ENCODE measurements at regions not wholly inside any gene's neighbourhood (a gene's known extent, or its start where the extent isn't known, plus 50 kb on each side); places are given as distances from the start of the nearest gene placed in this dataset.

- DNase-seq (ENCODE audit: low read depth, low spot score) (no peak), ATAC-seq (no peak)
- Histone ChIP-seq H3K79me2 (ENCODE audit: insufficient read depth, low read length) (no peaks in the 10 kb centered on the region), H3K27me3 (ENCODE audit: insufficient read depth, low read length) (no peaks in the 10 kb centered on the region), H3K27ac (ENCODE audit: low read depth, low read length) (no peak overlapping the region), H3K9me2 (ENCODE audit: insufficient read depth) (no peaks in the 10 kb centered on the region), H4K20me1 (ENCODE audit: insufficient read depth) (no peaks in the 10 kb centered on the region), H3K36me3 (ENCODE audit: control insufficient read depth in 1 of 2, insufficient read depth in 2 of 2, low read length in 2 of 2) (no peaks in the 10 kb centered on the region), H3K4me1 (ENCODE audit: control insufficient read depth in 1 of 2, insufficient read depth in 2 of 2, low read length in 2 of 2) (no peaks in the 10 kb centered on the region), H3K4me2 (ENCODE audit: low read length) (no peak overlapping the region), H2AFZ (ENCODE audit: low read depth, low read length, poor library complexity, severe bottlenecking) (no peak overlapping the region), H3K9ac (ENCODE audit: low read length) (no peak overlapping the region), H3K9me3 (ENCODE audit: control insufficient read depth in 1 of 2, insufficient read depth in 1 of 2, low read depth in 1 of 2, low read length in 2 of 2) (no peaks in the 10 kb centered on the region), H3K4me3 (replicated peaks in 1 of 2; ENCODE audit: low read depth in 1 of 2, low read length in 2 of 2) (no peak overlapping the region)
- intact Hi-C loops (cut with micrococcal nuclease): no loop called here
- POLR2A ChIA-PET: no interaction called here
- RAD21 ChIA-PET (ENCODE audit: low non-redundant PET in 1 of 2, low total read pairs in 2 of 2, uncharacterized antibody in 2 of 2, unreplicated experiment in 2 of 2): no interaction called here
- no TSS peak for BruUV-seq (replicated peaks)
- CTCF ChIA-PET: no interaction called here
- TF ChIP-seq YY1 (IDR thresholded peaks at IDR 0.05; ENCODE audit: extremely low read depth, insufficient replicate concordance, low read depth, low read length): no peak
- TF ChIP-seq MAX (IDR thresholded peaks at IDR 0.05): no peak
- TF ChIP-seq SIN3A (IDR thresholded peaks at IDR 0.05; ENCODE audit: low read depth): no peak
- no peak for TF ChIP-seq POLR2A (IDR thresholded peaks at IDR 0.05; ENCODE audit: borderline replicate concordance, extremely low read depth, insufficient read depth, insufficient read length)
- TF ChIP-seq ZNF274 (IDR thresholded peaks at IDR 0.05; ENCODE audit: low read depth, low read length): no peak
- TF ChIP-seq JUND (IDR thresholded peaks at IDR 0.05): no peak
- no peak for TF ChIP-seq FOSL1 (IDR thresholded peaks at IDR 0.05; ENCODE audit: low read depth)
- no peak for TF ChIP-seq RAD21 (IDR thresholded peaks at IDR 0.05; ENCODE audit: low read depth)
- TF ChIP-seq ATF3 (IDR thresholded peaks at IDR 0.05): no peak
- no peak for TF ChIP-seq CTCF (IDR thresholded peaks at IDR 0.05 in 2 of 3, conservative IDR thresholded peaks at IDR 0.05 in 1 of 3; ENCODE audit: borderline replicate concordance in 1 of 3, insufficient read depth in 1 of 3, low read depth in 2 of 3, low read length in 2 of 3)
- no peak for TF ChIP-seq EZH2 (IDR thresholded peaks at IDR 0.05)
- no peak for TF ChIP-seq ZFX (IDR thresholded peaks at IDR 0.05)
- no peak for TF ChIP-seq TCF7L2 (IDR thresholded peaks at IDR 0.05; ENCODE audit: borderline replicate concordance, extremely low read depth, insufficient read depth, insufficient read length)
- TF ChIP-seq SP1 (IDR thresholded peaks at IDR 0.05; ENCODE audit: low read depth): no peak
These were observed 197.4 kb upstream of the NCKAP5 start for GRCh38 chr2:133765658-133766057.
